HFF-Myc (cell line): ENCODE measurements at regions not wholly inside any gene's neighbourhood (a gene's known extent, or its start where the extent isn't known, plus 50 kb on each side); places are given as distances from the start of the nearest gene placed in this dataset.

Experiments used
- DNase-seq: peaks from one replicate; pipeline ENCODE4 v3.0.0-alpha.2; 2011; ENCODE audit warnings: low read depth; ENCODE audit errors: extremely low read depth
- H3K4me3 ChIP-seq: replicated peaks from 2 replicates; pipeline ENCODE4 v1.5.1; 2011; ENCODE audit warnings: low read depth, mild to moderate bottlenecking, control low read depth, low read length
- CTCF ChIP-seq: IDR thresholded peaks from 2 replicates; pipeline ENCODE4 v1.5.1; 2012; ENCODE audit warnings: mild to moderate bottlenecking, low read depth, low read length, control low read depth; ENCODE audit errors: missing control alignments

GRCh38 chr10:58462863-58463507, 49.7 kb upstream of the BICC1 start:
- H3K4me3 ChIP-seq, result no peak overlapping the region
- no peak for TF ChIP-seq CTCF
- no peak for DNase-seq
